SK-N-SH (cell line): ENCODE measurements at regions not wholly inside any gene's neighbourhood (a gene's known extent, or its start where the extent isn't known, plus 50 kb on each side); places are given as distances from the start of the nearest gene placed in this dataset.

Experiments
- CTCF ChIA-PET: fragments of 300-600, 350-600 bp; formaldehyde crosslinking; extraction: SDS; loops from one replicate; lab custom pipeline; 2021; lab: Yijun Ruan, JAX
- POLR2A ChIA-PET: fragments of 350-600 bp; sonication (Branson Sonifier 250); formaldehyde crosslinking; extraction: SDS; loops from one replicate; lab custom pipeline; 2020; ENCODE audit warnings: antibody characterized with exemption, inconsistent platforms; lab: Yijun Ruan, JAX
- DNase-seq: peaks from one replicate; pipeline ENCODE4 v3.0.0; 2012
- H2AFZ ChIP-seq: fragments of 200-600 bp; sonication (generic); 2 replicates; pipeline ENCODE4 v1.8.1; 2016; ENCODE audit warnings: antibody characterized with exemption, mild to moderate bottlenecking, low read depth
- H3F3A ChIP-seq: fragments of 200-600 bp; sonication (generic); replicated peaks from 2 replicates; pipeline ENCODE3; 2016; ENCODE audit warnings: antibody characterized with exemption, mild to moderate bottlenecking; ENCODE audit not compliant: insufficient read depth
- H3K27ac ChIP-seq, 2 experiments: fragments of 200-500 bp in 1 of 2; fragments of 200-600 bp in 1 of 2; sonication (Bioruptor generic) in 1 of 2; sonication (generic), shearing (Covaris generic) in 1 of 2; 2 replicates each; pipeline versions ENCODE4 v1.5.1 to v1.6.1; 2014 to 2016; ENCODE audit warnings: low read depth in 2 of 2, inconsistent platforms in 1 of 2, low read length in 1 of 2, mild to moderate bottlenecking in 1 of 2, mixed read lengths in 1 of 2
- H3K27me3 ChIP-seq: fragments of 200-600 bp; sonication (generic), shearing (Covaris generic); 2 replicates; pipeline ENCODE4 v1.6.1; 2016; ENCODE audit warnings: mixed run types; ENCODE audit not compliant: insufficient read depth
- H3K36me3 ChIP-seq, 2 experiments: fragments of 200-500 bp in 1 of 2; fragments of 200-600 bp in 1 of 2; sonication (Bioruptor generic) in 1 of 2; sonication (generic) in 1 of 2; replicated peaks in 1 of 2; 2 replicates each; pipeline versions ENCODE3 to v1.5.1; 2014 to 2016; ENCODE audit warnings: low read length in 1 of 2, mild to moderate bottlenecking in 1 of 2; ENCODE audit not compliant: insufficient read depth in 2 of 2, control insufficient read depth in 1 of 2
- H3K4me1 ChIP-seq, 2 experiments: fragments of 200-500 bp in 1 of 2; fragments of 200-600 bp in 1 of 2; sonication (Bioruptor generic) in 1 of 2; sonication (generic), shearing (Covaris generic) in 1 of 2; 2 replicates each; pipeline versions ENCODE4 v1.5.1 to v1.6.1; 2014 to 2016; ENCODE audit warnings: low read depth in 1 of 2, low read length in 1 of 2, mixed run types in 1 of 2; ENCODE audit not compliant: insufficient read depth in 2 of 2, control insufficient read depth in 1 of 2
- H3K4me2 ChIP-seq: fragments of 200-600 bp; sonication (generic), shearing (Covaris generic); 2 replicates; pipeline ENCODE4 v1.6.1; 2017; ENCODE audit warnings: mixed run types
- H3K4me3 ChIP-seq, 2 experiments: fragments of 200-500 bp in 1 of 2; fragments of 200-600 bp in 1 of 2; sonication (Bioruptor generic) in 1 of 2; sonication (generic), shearing (Covaris generic) in 1 of 2; 2 replicates each; pipeline versions ENCODE4 v1.5.1 to v1.8.1; 2014 to 2016; ENCODE audit warnings: low read depth in 2 of 2, inconsistent platforms in 1 of 2, low read length in 1 of 2, mild to moderate bottlenecking in 1 of 2, mixed read lengths in 1 of 2, moderate library complexity in 1 of 2
- H3K79me2 ChIP-seq: fragments of 200-600 bp; sonication (generic); 2 replicates; pipeline ENCODE4 v1.8.1; 2017; ENCODE audit warnings: mild to moderate bottlenecking; ENCODE audit not compliant: insufficient read depth
- H3K9ac ChIP-seq: fragments of 200-600 bp; sonication (generic); 2 replicates; pipeline ENCODE4 v1.6.1; 2017; ENCODE audit warnings: mixed run types
- H3K9me2 ChIP-seq: fragments of 200-600 bp; sonication (generic); 2 replicates; pipeline ENCODE4 v1.6.1; 2017; ENCODE audit warnings: mixed run types
- H3K9me3 ChIP-seq: fragments of 200-600 bp; sonication (generic); 2 replicates; pipeline ENCODE4 v1.6.1; 2017; ENCODE audit warnings: mixed run types, mild to moderate bottlenecking, moderate library complexity
- H4K20me1 ChIP-seq: fragments of 200-600 bp; sonication (generic); 2 replicates; pipeline ENCODE4 v1.6.1; 2017; ENCODE audit warnings: mild to moderate bottlenecking, mixed run types; ENCODE audit not compliant: insufficient read depth
- EP300 ChIP-seq, 2 experiments: IDR thresholded peaks; 2 replicates each; pipeline versions ENCODE4 v1.4.0 to v1.6.1; 2012; ENCODE audit warnings: borderline replicate concordance in 1 of 2, low read depth in 1 of 2, low read length in 1 of 2
- FOXM1 ChIP-seq: IDR thresholded peaks from 2 replicates; pipeline ENCODE4 v1.4.0; 2012; ENCODE audit warnings: low read depth, mild to moderate bottlenecking
- GABPA ChIP-seq: IDR thresholded peaks from 2 replicates; pipeline ENCODE4 v1.4.0; 2012; ENCODE audit warnings: low read depth, mild to moderate bottlenecking
- MEF2A ChIP-seq: IDR thresholded peaks from 2 replicates; pipeline ENCODE4 v1.4.0; 2012; ENCODE audit warnings: low read depth, borderline replicate concordance
- NFIC ChIP-seq: IDR thresholded peaks from 2 replicates; pipeline ENCODE4 v1.4.0; 2012; ENCODE audit warnings: borderline replicate concordance
- NRF1 ChIP-seq: IDR thresholded peaks from 2 replicates; pipeline ENCODE4 v1.6.1; 2012; ENCODE audit warnings: low read depth, mild to moderate bottlenecking, low read length
- POLR2AphosphoS5 ChIP-seq: IDR thresholded peaks from 2 replicates; pipeline ENCODE4 v1.6.1; 2012; ENCODE audit warnings: low read depth, low read length
- RAD21 ChIP-seq: IDR thresholded peaks from 2 replicates; pipeline ENCODE4 v1.6.1; 2012; ENCODE audit warnings: mild to moderate bottlenecking, low read length
- TAF1 ChIP-seq: IDR thresholded peaks from 2 replicates; pipeline ENCODE4 v1.6.1; 2012; ENCODE audit warnings: low read depth, mild to moderate bottlenecking, low read length, moderate library complexity, borderline replicate concordance
- TCF12 ChIP-seq: IDR thresholded peaks from 2 replicates; pipeline ENCODE4 v1.4.0; 2012
- TEAD4 ChIP-seq: IDR thresholded peaks from 2 replicates; pipeline ENCODE4 v1.4.0; 2012; ENCODE audit warnings: mild to moderate bottlenecking, borderline replicate concordance; ENCODE audit not compliant: insufficient read depth
- WGBS: methylation state at CpG from one replicate; pipeline ENCODE4 v1.1.6; 2017; ENCODE audit warnings: low lambda C conversion rate; 5-methylcytosine and 5-hydroxymethylcytosine counted together
- TF ChIP-seq, protein P1 (sequence below): IDR thresholded peaks from 2 replicates; pipeline ENCODE4; 2012
- TF ChIP-seq, protein P2 (sequence below): fragments of 150-350 bp; IDR thresholded peaks from 2 replicates; pipeline ENCODE4 v1.6.1; 2016; ENCODE audit warnings: mild to moderate bottlenecking, low read depth, low read length
- TF ChIP-seq, protein P3 (sequence below): fragments of 200-600 bp; sonication (generic); IDR thresholded peaks from 2 replicates; pipeline ENCODE4 v1.6.1; 2017; ENCODE audit warnings: antibody characterized with exemption, mild to moderate bottlenecking, moderate library complexity
- TF ChIP-seq, protein P4 (sequence below): IDR thresholded peaks from 2 replicates; pipeline ENCODE4 v1.4.0; 2012; ENCODE audit warnings: low read depth, borderline replicate concordance

DNA sequence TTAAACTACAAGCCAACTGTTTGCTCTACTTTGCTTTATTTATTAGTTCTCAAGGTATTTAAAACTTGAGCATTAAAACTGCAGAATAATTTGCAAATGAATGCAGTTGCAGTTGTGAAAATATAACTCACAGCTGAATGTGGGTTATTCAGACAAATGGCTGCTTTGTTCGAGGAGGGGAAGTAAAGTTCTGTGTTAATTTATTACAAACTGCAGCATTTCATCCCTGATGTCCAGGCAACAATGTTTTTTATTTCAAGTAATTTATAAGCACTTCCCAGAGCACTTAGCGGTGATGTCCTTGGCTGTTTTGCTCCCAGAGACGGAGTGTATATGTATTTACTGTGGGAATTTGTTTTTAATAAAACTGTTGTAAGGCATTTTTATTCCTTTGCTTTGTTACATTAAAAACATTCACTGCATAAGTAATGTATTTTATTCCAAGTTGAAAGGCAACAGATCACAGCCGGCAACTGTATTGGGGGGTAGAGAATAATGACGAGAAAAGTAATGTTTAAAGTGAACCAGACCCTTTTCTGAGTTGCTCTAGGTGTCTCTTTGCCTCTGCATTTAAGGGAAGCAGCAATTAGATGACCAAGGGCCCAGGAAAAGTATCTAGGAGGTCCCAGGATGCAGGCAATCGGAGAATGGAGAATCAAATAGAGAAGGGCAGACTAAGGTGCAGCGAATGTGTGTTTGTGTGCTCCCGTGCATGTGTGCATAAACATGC lies 291.2 kb upstream of the SALL1 start:
- CTCF ChIA-PET = interaction anchor here (1.7 kb wide), 1 partner anchor 24 kb away, joined by 3 read pairs; no protein-coding TSS in a partner anchor
- no peak overlapping the region for H3K4me3 ChIP-seq

DNA sequence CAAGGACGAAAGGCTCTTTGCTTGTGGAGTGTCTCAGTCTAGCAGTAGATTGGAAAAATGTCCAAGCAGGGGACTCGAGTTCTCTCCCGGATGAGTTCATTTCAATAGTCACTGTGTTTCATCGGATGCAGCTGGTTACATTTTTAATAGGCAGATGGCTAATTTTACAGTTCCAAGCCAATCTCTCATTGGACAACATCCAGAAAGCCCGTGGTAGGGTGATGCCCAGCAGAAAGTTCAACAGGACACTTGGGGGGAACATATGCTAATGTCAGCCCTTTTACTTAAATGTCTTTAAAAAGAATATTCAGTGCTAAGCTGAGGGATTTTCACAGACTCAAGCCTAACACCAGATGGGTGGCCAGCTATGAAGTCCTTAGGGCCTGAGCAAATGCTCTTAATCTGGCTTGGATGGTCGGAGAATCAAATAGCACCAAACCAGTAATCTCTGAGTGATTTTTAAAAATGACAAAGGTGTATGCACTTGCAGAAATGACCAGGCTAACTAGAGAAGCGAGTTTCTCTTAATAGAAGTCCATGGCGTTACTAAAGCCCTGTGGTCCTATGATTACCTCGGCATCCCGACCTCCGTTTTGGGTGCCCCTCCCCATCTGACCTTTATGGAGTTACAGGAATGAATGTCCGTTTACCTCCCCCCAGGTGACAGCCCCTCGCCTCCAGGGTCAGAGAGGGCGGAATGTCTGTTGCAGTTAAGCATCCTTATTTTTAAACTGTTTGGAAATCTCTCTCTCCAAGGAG lies 289.2 kb upstream of the SALL1 start:
- H3K4me2 ChIP-seq = no peak overlapping the region
- H4K20me1 ChIP-seq = no peaks in the 10 kb centered on the region
- WGBS = 51% methylated on average over 14 of the region's 14 CpGs
- H3K9ac ChIP-seq = no peak overlapping the region
- no peaks in the 10 kb centered on the region for H3K9me3 ChIP-seq
- H3K9me2 ChIP-seq = no peaks in the 10 kb centered on the region
- H3K27me3 ChIP-seq = no peaks in the 10 kb centered on the region
- no peak overlapping the region for H2AFZ ChIP-seq
- ChIA-PET POLR2A (no interaction called here), CTCF (no interaction called here)
- H3K36me3 ChIP-seq = no peaks in the 10 kb centered on the region
- no peak for DNase-seq
- no peaks in the 10 kb centered on the region; a peak in 1 of 4 replicates for H3K4me1 ChIP-seq
- no peaks in the 10 kb centered on the region for H3F3A ChIP-seq
- H3K27ac ChIP-seq = no peak overlapping the region
- no peaks in the 10 kb centered on the region for H3K79me2 ChIP-seq
- TF ChIP-seq RAD21 = no peak
- no peak for TF ChIP-seq EP300 (IDR thresholded peaks at IDR 0.05; ENCODE audit: borderline replicate concordance in 1 of 2, low read depth in 1 of 2, low read length in 1 of 2)
- TF ChIP-seq NFIC = no peak
- TF ChIP-seq, protein P1, sequence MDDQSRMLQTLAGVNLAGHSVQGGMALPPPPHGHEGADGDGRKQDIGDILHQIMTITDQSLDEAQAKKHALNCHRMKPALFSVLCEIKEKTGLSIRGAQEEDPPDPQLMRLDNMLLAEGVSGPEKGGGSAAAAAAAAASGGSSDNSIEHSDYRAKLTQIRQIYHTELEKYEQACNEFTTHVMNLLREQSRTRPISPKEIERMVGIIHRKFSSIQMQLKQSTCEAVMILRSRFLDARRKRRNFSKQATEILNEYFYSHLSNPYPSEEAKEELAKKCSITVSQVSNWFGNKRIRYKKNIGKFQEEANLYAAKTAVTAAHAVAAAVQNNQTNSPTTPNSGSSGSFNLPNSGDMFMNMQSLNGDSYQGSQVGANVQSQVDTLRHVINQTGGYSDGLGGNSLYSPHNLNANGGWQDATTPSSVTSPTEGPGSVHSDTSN = no peak
- no peak for TF ChIP-seq TEAD4
- no peak for TF ChIP-seq POLR2AphosphoS5
- TF ChIP-seq, protein P2, sequence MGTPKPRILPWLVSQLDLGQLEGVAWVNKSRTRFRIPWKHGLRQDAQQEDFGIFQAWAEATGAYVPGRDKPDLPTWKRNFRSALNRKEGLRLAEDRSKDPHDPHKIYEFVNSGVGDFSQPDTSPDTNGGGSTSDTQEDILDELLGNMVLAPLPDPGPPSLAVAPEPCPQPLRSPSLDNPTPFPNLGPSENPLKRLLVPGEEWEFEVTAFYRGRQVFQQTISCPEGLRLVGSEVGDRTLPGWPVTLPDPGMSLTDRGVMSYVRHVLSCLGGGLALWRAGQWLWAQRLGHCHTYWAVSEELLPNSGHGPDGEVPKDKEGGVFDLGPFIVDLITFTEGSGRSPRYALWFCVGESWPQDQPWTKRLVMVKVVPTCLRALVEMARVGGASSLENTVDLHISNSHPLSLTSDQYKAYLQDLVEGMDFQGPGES = no peak
- no peak for TF ChIP-seq GABPA
- no peak for TF ChIP-seq FOXM1
- no peak for TF ChIP-seq MEF2A
- TF ChIP-seq, protein P3, sequence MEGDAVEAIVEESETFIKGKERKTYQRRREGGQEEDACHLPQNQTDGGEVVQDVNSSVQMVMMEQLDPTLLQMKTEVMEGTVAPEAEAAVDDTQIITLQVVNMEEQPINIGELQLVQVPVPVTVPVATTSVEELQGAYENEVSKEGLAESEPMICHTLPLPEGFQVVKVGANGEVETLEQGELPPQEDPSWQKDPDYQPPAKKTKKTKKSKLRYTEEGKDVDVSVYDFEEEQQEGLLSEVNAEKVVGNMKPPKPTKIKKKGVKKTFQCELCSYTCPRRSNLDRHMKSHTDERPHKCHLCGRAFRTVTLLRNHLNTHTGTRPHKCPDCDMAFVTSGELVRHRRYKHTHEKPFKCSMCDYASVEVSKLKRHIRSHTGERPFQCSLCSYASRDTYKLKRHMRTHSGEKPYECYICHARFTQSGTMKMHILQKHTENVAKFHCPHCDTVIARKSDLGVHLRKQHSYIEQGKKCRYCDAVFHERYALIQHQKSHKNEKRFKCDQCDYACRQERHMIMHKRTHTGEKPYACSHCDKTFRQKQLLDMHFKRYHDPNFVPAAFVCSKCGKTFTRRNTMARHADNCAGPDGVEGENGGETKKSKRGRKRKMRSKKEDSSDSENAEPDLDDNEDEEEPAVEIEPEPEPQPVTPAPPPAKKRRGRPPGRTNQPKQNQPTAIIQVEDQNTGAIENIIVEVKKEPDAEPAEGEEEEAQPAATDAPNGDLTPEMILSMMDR = no peak
- H3K4me3 ChIP-seq = no peak overlapping the region

More for the DNA sequence above, 291.2 kb upstream of the SALL1 start:
- Histone ChIP-seq H3F3A (no peaks in the 10 kb centered on the region), H4K20me1 (no peaks in the 10 kb centered on the region), H3K4me2 (no peak overlapping the region), H3K27ac (no peak overlapping the region), H2AFZ (no peak overlapping the region), H3K9me3 (no peaks in the 10 kb centered on the region), H3K36me3 (no peaks in the 10 kb centered on the region), H3K79me2 (no peaks in the 10 kb centered on the region), H3K9me2 (no peaks in the 10 kb centered on the region)
- DNase-seq = no peak
- 58% methylated on average over 8 of the region's 8 CpGs for WGBS
- TF ChIP-seq TCF12 (no peak), TAF1 (no peak), NRF1 (no peak)
- TF ChIP-seq, protein P4, sequence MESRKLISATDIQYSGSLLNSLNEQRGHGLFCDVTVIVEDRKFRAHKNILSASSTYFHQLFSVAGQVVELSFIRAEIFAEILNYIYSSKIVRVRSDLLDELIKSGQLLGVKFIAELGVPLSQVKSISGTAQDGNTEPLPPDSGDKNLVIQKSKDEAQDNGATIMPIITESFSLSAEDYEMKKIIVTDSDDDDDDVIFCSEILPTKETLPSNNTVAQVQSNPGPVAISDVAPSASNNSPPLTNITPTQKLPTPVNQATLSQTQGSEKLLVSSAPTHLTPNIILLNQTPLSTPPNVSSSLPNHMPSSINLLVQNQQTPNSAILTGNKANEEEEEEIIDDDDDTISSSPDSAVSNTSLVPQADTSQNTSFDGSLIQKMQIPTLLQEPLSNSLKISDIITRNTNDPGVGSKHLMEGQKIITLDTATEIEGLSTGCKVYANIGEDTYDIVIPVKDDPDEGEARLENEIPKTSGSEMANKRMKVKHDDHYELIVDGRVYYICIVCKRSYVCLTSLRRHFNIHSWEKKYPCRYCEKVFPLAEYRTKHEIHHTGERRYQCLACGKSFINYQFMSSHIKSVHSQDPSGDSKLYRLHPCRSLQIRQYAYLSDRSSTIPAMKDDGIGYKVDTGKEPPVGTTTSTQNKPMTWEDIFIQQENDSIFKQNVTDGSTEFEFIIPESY = no peak
- TF ChIP-seq, all 33 proteins: peak for 0
- no peak overlapping the region for H3K9ac ChIP-seq
- H3K27me3 ChIP-seq = no peaks in the 10 kb centered on the region
- no peaks in the 10 kb centered on the region; a peak in 1 of 4 replicates for H3K4me1 ChIP-seq
- POLR2A ChIA-PET = no interaction called here
